Frontal cortex (tissue), 3 donors: ENCODE measurements at regions not wholly inside any gene's neighbourhood (a gene's known extent, or its start where the extent isn't known, plus 50 kb on each side); places are given as distances from the start of the nearest gene placed in this dataset.

Experiments
- DNase-seq, 2 donors: peaks; one replicate each; pipeline ENCODE4 v3.0.0; 2012; ENCODE audit warnings: low spot score in 2 of 2
- FAIRE-seq: peaks from 2 replicates; lab custom pipeline; 2012; peaks lifted over from hg19 to GRCh38; lab: Jason Lieb, UNC
- donor health status: control.
- donor health status: control.
- donor health status: control.

DNA sequence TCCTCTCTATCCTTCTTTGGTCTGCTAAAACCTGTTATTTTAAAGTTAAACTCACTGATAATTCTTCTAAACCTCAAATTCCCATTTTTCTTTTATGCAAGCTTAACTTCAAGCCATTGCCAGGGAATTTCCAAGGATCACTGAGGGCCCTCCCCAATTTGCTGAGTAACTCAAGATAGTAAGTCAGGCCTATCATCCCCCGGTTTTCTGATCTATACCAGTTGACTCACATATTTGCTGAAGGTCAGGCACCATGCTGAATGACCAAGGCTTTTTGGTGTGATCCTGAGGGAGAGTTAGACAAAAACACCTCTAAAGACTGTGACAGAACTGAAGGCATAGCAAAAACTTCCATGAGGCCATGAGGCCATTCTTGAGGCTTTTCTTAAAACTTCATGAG is 1301.9 kb downstream of the PCDH7 start:
- no peak for DNase-seq
- FAIRE-seq = no peak

DNA sequence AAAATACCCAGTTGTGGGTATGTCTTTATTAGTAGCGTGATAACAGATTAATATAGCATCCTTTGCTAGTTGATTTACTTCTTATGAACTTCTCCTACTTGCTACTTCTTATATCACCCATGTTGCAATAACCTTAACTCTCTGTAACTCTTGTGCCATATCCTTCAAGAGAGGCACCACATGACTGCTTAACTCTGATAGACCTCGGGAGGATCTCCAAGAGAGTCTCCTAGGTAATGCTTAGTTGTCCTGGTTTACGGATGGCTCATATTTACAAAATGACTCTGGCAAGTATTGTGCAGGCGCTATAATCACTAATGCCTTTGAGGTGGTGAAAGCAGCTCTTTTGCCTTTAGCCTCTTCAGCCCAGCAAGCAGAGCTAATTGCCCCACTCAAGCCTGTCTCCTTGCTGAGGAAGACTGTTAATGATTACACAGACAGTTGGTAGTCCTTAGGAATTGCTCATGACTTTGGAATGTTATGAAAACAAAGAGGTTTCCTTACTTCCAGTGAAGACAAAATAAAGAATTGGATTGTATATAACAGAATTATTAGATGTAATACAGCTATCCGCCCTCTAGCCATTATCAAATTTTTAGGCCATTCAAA is 1305.8 kb downstream of the PCDH7 start:
- no peak for FAIRE-seq
- no peak for DNase-seq

DNA sequence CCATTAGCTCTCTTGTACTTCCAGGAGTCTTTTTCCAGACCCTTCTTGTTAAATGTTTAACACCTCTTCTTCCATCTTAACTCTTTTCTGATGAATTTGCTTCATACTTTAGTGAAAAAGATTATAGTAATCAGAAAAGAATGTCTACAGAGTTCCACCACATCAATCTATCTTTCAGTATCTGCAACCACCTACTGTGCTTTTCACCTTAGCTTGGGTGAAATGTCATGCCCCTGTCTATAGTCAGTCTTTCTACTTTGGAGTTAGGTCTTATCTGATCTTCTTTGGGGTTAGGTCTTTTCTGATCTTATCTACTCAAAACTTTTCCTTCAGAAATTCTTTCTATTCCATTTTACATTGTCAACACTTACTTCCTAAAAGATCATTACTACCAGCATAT is 1310.2 kb downstream of the PCDH7 start:
- DNase-seq = no peak
- FAIRE-seq = no peak

DNA sequence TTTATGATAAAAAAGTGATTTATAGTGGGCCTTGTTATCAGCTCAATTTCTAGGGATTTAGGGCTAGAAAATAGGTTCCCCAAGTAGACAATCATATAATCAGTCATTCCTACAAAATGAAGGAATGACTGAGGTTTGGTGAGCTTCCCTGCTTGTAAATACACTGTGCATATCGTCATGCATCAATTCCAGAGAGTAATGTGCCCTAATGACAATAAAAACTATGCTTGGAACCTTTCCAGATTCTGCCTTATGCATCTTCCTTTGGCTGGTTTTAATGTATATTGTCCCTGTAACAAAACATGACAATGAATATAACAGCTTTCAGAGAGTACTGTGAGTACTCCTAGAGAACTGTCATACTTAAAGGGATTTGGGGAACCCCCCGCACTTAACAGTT is 1310.9 kb downstream of the PCDH7 start:
- FAIRE-seq = no peak

DNA sequence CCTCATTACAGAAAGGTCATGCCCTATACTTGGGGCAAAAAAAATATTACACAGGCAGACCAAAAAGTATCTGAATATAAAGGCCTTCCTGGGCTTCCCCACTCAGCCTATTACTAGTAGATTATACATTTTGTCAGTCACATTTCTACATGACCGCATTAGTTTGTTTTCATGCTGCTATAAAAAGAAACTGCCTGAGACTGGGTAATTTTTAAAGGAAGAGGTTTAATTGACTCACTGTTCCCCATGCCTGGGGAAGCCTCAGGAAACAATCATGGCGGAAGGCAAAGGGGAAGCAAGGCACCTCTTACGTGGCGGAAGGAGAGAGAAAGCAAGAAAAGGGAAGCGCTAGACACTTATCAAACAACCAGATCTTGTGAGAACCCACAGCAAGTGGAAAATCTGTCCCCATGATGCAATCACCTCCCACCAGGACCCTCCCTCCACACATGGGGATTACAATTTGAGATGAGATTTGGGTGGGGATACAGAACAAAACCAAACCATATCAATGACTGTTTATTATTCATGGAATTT is 1312.0 kb downstream of the PCDH7 start:
- FAIRE-seq (no peak), DNase-seq (no peak)

More for the DNA sequence above, 1310.9 kb downstream of the PCDH7 start:
- DNase-seq = no peak

DNA sequence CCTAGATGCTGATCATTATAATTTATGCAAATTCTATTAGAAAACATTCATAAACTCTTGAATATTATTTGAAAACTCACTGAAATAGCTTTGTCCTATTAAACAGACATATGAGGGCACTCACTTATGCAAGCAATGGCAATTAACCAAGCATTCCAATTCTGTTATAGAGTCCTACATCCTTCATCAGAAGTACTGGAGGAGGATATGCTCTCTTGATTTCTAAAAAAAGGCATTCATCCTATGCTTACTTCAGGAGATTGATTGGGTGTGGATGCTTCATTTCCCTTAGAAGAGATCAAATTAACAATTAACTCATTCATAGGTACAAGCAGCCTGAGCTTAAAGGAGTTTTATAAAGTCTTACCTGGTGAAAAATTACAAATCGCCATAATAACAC is 1317.2 kb downstream of the PCDH7 start:
- FAIRE-seq = no peak
- DNase-seq = no peak

DNA sequence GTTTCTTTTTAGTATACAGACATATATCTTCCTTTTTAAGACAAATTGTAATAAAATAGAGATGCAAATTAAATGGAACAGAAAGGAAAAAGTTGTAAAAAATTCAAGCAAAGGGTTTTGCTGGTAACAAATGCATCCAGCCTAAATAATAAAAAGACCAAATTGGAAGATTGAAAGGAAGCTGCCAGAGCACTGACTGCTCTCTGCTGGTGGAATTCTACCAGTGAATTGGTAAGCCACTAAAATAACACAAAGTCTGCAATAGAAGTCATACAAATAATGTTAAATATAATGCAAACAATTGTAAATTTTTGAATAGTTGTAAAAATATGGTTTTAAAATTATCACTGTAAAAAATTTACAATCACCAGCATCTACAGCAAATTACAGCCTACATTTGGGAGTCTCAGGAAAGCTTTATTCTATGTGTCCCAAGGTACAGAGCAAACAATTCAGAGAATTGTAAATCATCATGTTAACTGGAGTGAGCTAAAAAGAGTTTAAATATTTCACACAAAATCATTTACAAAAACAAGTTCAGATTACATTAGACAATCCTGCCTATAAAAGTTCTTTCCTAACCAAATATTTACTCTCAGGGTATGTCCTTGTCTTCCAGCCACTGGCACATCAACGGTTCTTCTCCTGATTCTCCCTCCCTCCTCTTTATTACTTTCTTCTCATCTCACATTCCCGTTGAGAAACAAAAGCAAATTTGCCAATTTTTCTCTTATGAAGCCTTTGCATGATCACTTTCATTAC is 1322.5 kb downstream of the PCDH7 start:
- FAIRE-seq = no peak
- no peak for DNase-seq

DNA sequence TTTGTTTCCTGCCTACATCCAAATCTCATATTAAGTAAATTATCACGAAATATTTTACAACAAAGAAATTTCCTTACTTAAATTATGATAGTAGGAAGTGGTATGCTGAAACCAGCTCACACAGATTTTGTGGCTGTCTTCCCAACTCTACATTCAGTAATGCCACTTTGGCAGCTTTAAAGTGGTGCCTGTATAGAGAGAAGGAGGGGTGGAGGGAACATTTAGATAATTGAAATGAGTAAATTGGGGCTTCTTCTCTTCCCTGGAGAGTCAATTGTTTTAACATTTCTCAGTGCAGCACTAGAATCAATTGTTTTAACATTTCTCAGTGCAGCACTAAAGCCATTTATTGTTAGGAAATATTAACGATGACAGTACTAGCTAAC is 1323.1 kb downstream of the PCDH7 start:
- FAIRE-seq = no peak

DNA sequence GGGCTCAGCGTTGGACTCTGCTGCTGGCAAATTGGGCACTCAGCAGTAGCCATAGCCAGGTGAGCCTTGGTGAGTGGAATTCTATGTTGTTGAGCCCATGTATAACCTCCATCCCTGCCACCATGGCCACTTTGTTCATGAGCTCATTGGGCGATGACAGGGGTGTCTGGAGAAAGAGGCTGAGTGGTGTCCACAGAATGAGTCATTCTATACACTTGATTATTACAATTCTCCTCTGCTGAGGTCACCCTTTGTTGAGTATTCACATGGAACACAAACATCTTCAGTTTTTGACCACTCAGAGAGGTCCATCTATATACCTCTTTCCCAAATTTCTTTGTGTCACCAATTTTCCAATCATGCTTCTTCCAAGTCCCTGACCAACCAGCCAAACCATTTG is 1341.7 kb downstream of the PCDH7 start:
- FAIRE-seq (no peak), DNase-seq (no peak)

More for the DNA sequence above, 1323.1 kb downstream of the PCDH7 start:
- no peak for DNase-seq

DNA sequence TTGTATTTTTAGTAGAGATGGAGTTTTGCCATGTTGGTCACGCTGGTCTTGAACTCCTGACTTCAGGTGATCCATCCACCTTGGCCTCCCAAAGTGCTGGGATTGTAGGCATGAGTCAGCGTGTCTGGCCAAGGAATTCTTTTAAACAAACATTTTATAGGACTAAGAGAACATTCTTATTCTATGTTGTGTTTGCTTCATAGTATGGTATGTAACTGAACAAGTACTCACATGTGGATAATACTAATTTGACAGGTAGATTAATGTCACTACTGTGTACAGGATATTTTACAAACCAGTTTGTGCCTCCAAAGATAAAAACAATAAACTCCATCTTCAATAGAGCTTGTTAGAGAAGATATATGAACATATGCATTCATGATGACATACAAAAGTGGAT is 1353.4 kb downstream of the PCDH7 start:
- DNase-seq (no peak), FAIRE-seq (no peak)

DNA sequence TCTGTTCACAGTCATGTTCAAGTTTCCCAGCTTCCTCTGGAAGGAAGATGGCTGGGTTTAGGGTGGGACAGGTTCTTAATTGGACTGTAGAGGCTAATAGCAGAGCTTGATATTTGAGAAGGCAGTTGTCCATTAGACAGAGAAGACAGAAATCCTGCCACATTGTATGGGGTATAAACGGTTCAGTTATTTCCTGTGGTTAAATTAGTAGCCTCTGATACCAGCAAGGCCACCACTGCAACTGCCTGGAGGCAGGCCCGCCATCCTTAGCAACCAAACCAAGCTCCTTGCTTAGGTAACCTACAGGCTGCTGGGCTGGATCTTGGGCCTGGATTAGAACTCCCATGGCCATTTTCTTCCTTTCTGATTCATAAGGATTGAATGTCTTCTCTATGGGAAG is 1367.0 kb downstream of the PCDH7 start:
- DNase-seq = no peak
- FAIRE-seq = no peak

DNA sequence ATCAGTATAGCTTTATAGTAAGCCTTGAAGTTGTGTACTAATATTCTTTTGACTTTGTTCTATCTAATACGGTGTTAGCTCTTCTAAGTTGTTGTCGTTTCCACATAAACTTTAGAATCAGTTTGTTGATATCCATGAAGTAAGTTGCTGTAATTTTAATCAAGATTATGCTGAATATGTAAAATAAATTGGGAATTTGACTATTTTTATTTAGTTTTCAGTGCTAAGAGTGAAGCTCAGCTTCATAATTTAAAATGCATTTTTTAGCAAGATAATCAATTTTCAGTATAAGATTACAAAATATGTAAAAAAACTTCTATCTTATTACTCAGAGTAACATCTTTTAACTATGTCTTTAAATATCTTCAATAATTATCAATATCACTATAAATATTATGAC is 1374.8 kb downstream of the PCDH7 start:
- DNase-seq (no peak), FAIRE-seq (peak; percentile 39)

DNA sequence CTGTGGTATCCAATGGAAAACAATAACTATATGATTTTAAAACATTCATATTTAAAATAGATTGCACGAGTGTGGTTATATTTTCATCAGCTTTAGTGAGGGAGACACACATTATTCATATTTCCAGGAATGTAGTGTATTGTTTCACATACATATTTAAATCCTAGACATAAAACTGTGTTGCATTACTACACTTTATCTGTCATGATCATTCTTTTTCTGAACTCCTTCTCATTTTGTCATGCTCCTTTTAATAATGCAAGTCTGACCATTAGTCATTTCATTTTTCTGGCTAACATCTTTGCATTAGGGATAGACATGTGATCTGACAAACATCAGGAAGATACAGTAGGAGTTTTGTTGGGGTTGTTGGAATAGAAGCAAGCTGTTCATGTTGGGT is 1382.7 kb downstream of the PCDH7 start:
- no peak for FAIRE-seq

DNA sequence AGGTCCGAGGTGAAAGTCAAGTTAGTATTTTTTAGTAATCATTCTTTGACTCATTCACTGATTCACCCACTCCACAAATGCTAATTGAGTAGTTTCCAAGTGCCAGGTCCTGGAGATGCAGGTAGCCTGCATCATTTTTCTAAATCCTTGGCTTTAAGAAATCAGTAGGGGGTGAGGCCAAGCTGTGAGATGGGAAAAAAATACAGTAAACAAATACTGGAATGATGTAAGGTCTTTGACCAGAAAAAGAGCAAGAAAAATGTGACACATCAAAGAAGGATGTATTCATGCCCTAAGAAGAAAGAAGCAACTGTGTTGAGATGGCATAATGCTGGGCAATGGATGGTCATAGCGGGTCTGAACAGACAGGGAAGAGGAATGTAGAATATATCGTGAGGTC is 1386.6 kb downstream of the PCDH7 start:
- no peak for FAIRE-seq
- no peak for DNase-seq

More for the DNA sequence above, 1382.7 kb downstream of the PCDH7 start:
- no peak for DNase-seq

DNA sequence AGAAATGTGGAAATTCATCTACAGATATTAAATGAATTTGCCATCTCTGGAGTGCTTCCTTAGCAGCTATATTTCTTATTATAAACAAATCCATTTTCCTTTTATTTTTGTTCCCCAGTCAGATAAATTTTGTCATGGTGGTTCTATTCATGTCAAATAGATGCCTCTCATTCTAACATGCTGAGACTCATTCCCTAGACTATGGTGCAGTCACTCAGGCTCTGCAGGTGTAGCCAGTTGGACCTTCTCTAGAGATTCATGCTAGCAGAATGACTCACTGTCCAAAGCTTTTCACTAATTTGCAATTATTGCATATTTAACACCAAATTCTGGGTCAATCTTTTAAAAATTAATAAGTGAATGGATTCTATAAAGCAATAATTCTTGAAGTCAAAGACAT is 1392.7 kb downstream of the PCDH7 start:
- DNase-seq (no peak), FAIRE-seq (no peak)

DNA sequence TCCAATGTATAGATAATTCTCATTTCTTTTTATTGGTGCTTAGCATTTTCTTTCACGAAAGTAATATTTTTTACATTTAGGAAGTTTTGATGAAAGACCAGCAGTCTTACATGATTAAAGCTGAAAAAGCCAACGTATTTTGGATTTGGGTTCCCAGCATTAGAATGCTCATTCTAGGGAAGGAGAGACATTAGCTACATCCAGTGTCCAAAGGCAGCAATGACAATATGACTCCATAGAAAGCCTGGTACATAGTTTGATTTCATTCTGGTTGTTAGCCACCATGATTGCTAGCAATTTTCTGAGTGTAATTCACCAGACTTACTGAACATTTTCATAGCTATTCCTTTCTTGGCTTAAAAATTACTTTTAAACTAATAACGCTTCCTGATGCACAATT is 1397.5 kb downstream of the PCDH7 start:
- DNase-seq = no peak
- no peak for FAIRE-seq

DNA sequence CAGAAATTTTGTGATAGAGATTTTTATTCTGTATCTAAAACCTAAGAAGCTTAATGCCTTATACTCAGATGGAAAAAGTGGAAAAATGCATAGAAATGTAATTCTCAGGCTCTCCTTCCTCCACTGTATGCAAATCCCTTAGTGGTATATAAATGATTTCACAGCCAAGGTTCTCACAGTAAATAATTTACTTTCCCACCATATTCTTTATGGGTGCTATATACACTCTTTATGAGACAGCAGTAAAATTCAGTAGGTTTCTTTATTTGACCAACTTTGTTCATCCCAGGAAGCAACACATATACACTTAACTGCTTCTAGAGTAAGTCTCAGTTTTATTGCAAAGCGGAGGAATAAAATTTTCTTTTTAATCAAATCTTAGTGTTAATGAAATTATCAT is 1399.7 kb downstream of the PCDH7 start:
- no peak for FAIRE-seq
- no peak for DNase-seq

DNA sequence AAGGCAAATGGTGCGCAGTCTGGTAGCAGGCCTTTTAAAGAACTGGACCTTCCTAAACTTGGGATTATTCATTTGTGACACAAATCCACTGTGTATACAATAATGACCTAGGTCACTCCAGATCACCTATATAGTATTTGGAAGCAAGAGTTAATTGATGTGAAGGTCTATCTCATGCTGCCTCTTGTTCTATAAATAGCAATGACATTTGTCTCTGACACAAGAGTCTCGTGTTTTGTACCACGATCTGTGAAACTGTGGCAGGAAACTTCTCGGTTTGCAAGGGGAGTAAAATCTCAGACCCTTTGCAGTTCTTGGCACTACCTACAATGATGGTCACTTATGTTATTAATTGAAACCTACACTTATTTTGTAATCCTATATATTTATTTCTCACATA is 1408.4 kb downstream of the PCDH7 start:
- FAIRE-seq = no peak
- no peak for DNase-seq

DNA sequence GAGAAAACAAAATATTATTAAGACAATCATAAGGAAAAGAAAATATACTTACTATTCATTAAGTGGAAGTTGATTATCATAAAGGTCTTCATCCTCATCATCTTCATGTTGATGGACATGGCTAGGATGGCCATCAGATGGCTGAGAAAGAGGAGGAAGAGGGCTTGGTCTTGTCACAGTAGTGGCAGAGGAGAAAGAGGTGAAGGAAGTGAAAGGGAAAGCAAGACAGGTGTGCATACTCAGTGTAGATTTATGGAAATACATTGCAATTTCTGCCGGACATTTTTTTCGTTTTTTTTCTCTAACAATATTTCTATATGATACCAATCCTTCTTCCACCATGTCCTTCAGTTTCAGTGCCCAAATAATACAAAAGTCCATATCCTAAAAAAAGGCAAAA is 1409.8 kb downstream of the PCDH7 start:
- FAIRE-seq = no peak
- no peak for DNase-seq

DNA sequence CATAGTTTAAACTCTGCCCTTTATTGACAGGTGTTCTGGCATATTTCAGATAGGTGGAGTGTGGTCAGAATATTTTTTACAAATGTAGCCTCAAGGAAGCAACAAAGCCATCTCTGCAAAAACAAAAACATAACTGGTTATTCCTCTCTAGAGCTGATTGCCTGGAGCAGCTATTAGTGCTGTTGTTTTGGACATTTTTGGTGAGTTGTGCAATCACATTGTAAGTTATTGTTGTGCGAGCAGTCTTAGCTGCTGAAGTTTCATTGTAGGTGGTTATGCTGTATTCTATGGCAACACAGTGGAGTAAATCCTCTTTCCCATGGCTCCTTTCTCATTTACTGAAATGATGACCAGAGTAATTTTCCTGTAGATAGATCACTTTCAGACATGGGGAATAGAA is 1413.0 kb downstream of the PCDH7 start:
- no peak for DNase-seq
- FAIRE-seq = no peak

DNA sequence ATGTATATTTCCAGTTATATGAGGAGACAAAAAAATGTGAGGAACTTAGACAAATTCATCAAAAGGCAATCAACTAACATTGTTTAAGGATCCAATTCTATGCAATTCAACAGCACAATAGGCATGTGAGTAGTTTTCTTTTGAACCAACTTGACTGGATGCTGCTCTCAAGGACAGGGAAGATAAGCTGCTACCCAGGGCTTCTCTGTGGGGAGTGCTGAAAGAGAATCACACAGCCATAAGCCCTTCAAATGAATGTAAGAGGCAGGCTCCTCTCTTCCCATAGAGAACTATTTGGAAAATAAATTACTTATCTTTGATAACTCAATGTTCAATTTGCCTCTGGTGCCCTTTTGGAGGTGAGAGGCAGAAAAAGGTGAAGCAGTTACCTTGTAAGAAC is 1413.6 kb downstream of the PCDH7 start:
- DNase-seq = no peak
- FAIRE-seq = no peak

DNA sequence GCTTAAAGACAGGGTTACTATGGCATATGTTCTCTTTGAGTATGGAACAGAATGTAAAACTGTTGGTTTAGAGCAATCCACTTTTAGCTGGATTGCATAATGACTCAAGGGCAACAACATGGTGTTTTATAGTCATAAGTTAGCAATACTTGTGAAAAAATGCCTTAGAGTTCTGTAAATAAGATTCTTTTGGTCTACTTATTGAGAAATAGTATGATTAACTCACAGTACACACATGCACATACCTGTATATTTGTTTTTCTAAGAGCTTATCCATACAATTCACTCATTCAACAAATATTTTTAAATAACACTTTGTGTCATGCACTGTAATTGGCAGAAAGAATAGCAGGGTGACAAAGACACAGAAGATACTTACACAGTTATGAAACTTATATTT is 1415.5 kb downstream of the PCDH7 start:
- FAIRE-seq (no peak), DNase-seq (no peak)
